GM23338 (cell line): ENCODE measurements at regions not wholly inside any gene's neighbourhood (a gene's known extent, or its start where the extent isn't known, plus 50 kb on each side); places are given as distances from the start of the nearest gene placed in this dataset.

ENCODE experiments used
- ATAC-seq: fragments of 200-7000 bp; cut with Tn5 transposase; 3 replicates; pipeline ENCODE4 v1.9.1; 2020
- DNase-seq: peaks from one replicate; pipeline ENCODE4 v3.0.0-alpha.2; 2015; ENCODE audit warnings: low spot score
- H2AFZ ChIP-seq: fragments of 200-600 bp; sonication (generic); 2 replicates; pipeline ENCODE4 v1.8.0; 2016; ENCODE audit warnings: antibody characterized with exemption, mild to moderate bottlenecking, moderate library complexity
- H3F3A ChIP-seq: fragments of 200-600 bp; sonication (generic); replicated peaks from 2 replicates; pipeline ENCODE4 v1.8.0; 2017; ENCODE audit warnings: antibody characterized with exemption, mixed run types, low read depth
- H3K27ac ChIP-seq: fragments of 200-600 bp; sonication (generic); 2 replicates; pipeline ENCODE4 v1.6.1; 2016; ENCODE audit warnings: low read depth
- H3K27me3 ChIP-seq: fragments of 200-600 bp; sonication (generic); 2 replicates; pipeline ENCODE4 v1.8.0; 2016; ENCODE audit warnings: mild to moderate bottlenecking, mixed run types, moderate library complexity; ENCODE audit not compliant: insufficient read depth
- H3K36me3 ChIP-seq: fragments of 200-600 bp; sonication (generic); 2 replicates; pipeline ENCODE4 v1.8.0; 2016; ENCODE audit warnings: mild to moderate bottlenecking; ENCODE audit not compliant: insufficient read depth
- H3K4me1 ChIP-seq: fragments of 200-600 bp; sonication (generic); 2 replicates; pipeline ENCODE4 v1.8.0; 2016; ENCODE audit warnings: mild to moderate bottlenecking, moderate library complexity; ENCODE audit not compliant: insufficient read depth
- H3K4me2 ChIP-seq: fragments of 200-600 bp; sonication (generic); 2 replicates; pipeline ENCODE4 v1.7.1; 2017; ENCODE audit warnings: mixed run types
- H3K4me3 ChIP-seq: fragments of 200-600 bp; sonication (generic); 2 replicates; pipeline ENCODE4 v1.6.1; 2016; ENCODE audit warnings: mixed run types
- H3K79me2 ChIP-seq: fragments of 200-600 bp; sonication (generic); replicated peaks from 2 replicates; pipeline ENCODE4 v1.8.0; 2017; ENCODE audit warnings: mild to moderate bottlenecking; ENCODE audit not compliant: insufficient read depth
- H3K9me2 ChIP-seq: fragments of 200-600 bp; sonication (generic); 2 replicates; pipeline ENCODE4 v1.8.0; 2017; ENCODE audit not compliant: insufficient read depth
- H4K20me1 ChIP-seq: fragments of 200-600 bp; sonication (generic); replicated peaks from 2 replicates; pipeline ENCODE4 v1.8.0; 2017; ENCODE audit warnings: mild to moderate bottlenecking; ENCODE audit not compliant: insufficient read depth
- H3K27ac Mint-ChIP-seq: 2 replicates; pipeline ENCODE4 v1.8.0; 2020; ENCODE audit warnings: inconsistent platforms, mild to moderate bottlenecking, moderate library complexity, mixed read lengths
- H3K27me3 Mint-ChIP-seq: 3 replicates; pipeline ENCODE4 v1.8.0; 2022; ENCODE audit warnings: low read depth, mild to moderate bottlenecking, moderate library complexity, mixed read lengths, inconsistent platforms; ENCODE audit not compliant: insufficient read depth, poor library complexity
- H3K36me3 Mint-ChIP-seq: 3 replicates; pipeline ENCODE4 v1.8.0; 2021; ENCODE audit warnings: low read depth, mild to moderate bottlenecking, inconsistent platforms, moderate library complexity, mixed read lengths
- H3K4me1 Mint-ChIP-seq: 3 replicates; pipeline ENCODE4 v1.8.0; 2020; ENCODE audit warnings: mild to moderate bottlenecking, inconsistent platforms, mixed read lengths
- H3K4me3 Mint-ChIP-seq: 3 replicates; pipeline ENCODE4 v1.8.0; 2021; ENCODE audit warnings: moderate library complexity, mild to moderate bottlenecking, inconsistent platforms, mixed read lengths
- H3K9me3 Mint-ChIP-seq: 3 replicates; pipeline ENCODE4 v1.8.0; 2020; ENCODE audit warnings: moderate library complexity, mild to moderate bottlenecking, inconsistent platforms, mixed read lengths
- CREB1 ChIP-seq: fragments of 250-450 bp; sonication (Bioruptor Pico); IDR thresholded peaks from 2 replicates; pipeline ENCODE4 v1.5.0; 2020; ENCODE audit warnings: low read depth, mild to moderate bottlenecking, moderate library complexity
- EZH2 ChIP-seq: fragments of 200-600 bp; sonication (generic); IDR thresholded peaks from one replicate; pipeline ENCODE4 v1.8.0; 2017; ENCODE audit warnings: antibody characterized with exemption, mild to moderate bottlenecking, low read depth; ENCODE audit not compliant: unreplicated experiment
- EZH2phosphoT487 ChIP-seq: fragments of 200-600 bp; sonication (generic); IDR thresholded peaks from one replicate; pipeline ENCODE4 v1.8.1; 2018; ENCODE audit warnings: antibody characterized with exemption; ENCODE audit not compliant: unreplicated experiment
- JUNB ChIP-seq: IDR thresholded peaks from one replicate; pipeline ENCODE4 v1.6.1; 2016; ENCODE audit warnings: antibody characterized with exemption; ENCODE audit not compliant: unreplicated experiment
- NANOG ChIP-seq: IDR thresholded peaks from 2 replicates; pipeline ENCODE4 v1.6.1; 2016; ENCODE audit warnings: antibody characterized with exemption, borderline replicate concordance
- POLR2AphosphoS5 ChIP-seq: IDR thresholded peaks from 2 replicates; pipeline ENCODE4 v1.6.1; 2016; ENCODE audit warnings: antibody characterized with exemption, low read depth
- STAT1 ChIP-seq: IDR thresholded peaks from one replicate; pipeline ENCODE4 v1.6.1; 2016; ENCODE audit warnings: antibody characterized with exemption; ENCODE audit not compliant: unreplicated experiment
- ZNF114 ChIP-seq: fragments of 250-450 bp; sonication (Bioruptor Pico); IDR thresholded peaks from 2 replicates; pipeline ENCODE4 v1.5.0; 2020; ENCODE audit warnings: mild to moderate bottlenecking, moderate library complexity
- ZNF331 ChIP-seq: fragments of 250-450 bp; sonication (Bioruptor Pico); IDR thresholded peaks from 2 replicates; pipeline ENCODE4 v1.5.0; 2020; ENCODE audit warnings: low read depth, mild to moderate bottlenecking, moderate library complexity
- TF ChIP-seq, protein P1 (sequence below): fragments of 250-450 bp; sonication (Bioruptor Pico); IDR thresholded peaks from 2 replicates; pipeline ENCODE4 v1.5.0; 2020; ENCODE audit warnings: mild to moderate bottlenecking, moderate library complexity
- TF ChIP-seq, protein P2 (sequence below): IDR thresholded peaks from 2 replicates; pipeline ENCODE4 v1.6.1; 2016; ENCODE audit warnings: antibody characterized with exemption
- TF ChIP-seq, protein P3 (sequence below), 2 experiments: fragments of 200-600 bp in 1 of 2; sonication (generic) in 1 of 2; conservative IDR thresholded peaks; 2 replicates each; pipeline versions ENCODE4 v1.5.1 to v1.6.1; 2016 to 2017; ENCODE audit warnings: antibody characterized with exemption in 2 of 2, low read depth in 2 of 2, mild to moderate bottlenecking in 2 of 2, moderate library complexity in 1 of 2
- TF ChIP-seq, protein P4 (sequence below): IDR thresholded peaks from one replicate; pipeline ENCODE4 v1.6.1; 2018; ENCODE audit warnings: antibody characterized with exemption; ENCODE audit not compliant: unreplicated experiment

DNA sequence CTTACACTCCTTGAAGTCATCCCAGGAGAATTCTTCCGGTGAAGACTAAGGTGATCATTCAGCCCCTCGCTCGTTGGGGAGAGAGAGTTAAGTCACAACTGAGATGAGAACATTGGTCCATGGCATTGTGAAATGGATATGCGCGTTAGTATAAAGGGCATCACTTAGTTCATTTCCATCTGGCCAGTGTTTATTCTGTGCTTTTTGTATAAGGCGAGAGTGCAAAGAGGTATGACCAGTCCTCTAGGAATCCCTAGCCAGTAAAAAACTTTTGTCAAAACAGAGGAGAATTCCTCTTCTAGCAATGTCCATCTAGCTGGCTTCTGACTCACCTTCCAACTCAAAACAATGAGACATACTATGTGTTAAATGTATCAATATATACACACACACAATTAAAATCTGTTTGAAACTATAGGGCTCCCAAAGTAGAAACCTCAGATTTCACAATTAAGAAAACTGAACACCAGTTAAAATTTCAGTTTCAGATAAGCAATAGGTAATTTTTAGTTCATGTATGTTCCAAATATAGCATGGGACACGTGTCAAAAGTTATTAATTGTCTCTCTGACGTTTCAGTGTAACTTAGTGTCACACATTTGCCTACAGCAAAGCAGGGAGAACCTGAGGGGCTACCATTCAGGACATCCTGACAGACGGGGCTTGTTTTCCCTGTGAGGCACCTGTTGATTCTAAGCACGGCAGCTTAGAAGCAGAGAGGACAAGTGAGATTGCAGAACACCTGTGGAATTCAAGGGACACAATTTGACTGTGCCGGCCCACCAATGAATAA lies 158.9 kb downstream of the KLF6 start:
- Histone ChIP-seq H3K4me3 (no peak overlapping the region), H3K36me3 (no peaks in the 10 kb centered on the region), H3F3A (no peaks in the 10 kb centered on the region), H4K20me1 (no peaks in the 10 kb centered on the region), H2AFZ (no peak overlapping the region), H3K4me1 (peaks cover 26% of the 10 kb centered on the region; the same call in 1 of the 2 replicates), H3K27ac (no peak overlapping the region), H3K4me2 (no peak overlapping the region), H3K79me2 (no peaks in the 10 kb centered on the region), H3K9me2 (peaks cover 21% of the 10 kb centered on the region), H3K27me3 (no peaks in the 10 kb centered on the region)
- H3K27ac Mint-ChIP-seq = no peak overlapping the region
- DNase-seq (no peak), ATAC-seq (no peak)
- TF ChIP-seq ZNF331 = no peak
- no peak for TF ChIP-seq NANOG
- no peak for TF ChIP-seq ZNF114 (CRISPR knock-in tag)
- TF ChIP-seq, protein P1, sequence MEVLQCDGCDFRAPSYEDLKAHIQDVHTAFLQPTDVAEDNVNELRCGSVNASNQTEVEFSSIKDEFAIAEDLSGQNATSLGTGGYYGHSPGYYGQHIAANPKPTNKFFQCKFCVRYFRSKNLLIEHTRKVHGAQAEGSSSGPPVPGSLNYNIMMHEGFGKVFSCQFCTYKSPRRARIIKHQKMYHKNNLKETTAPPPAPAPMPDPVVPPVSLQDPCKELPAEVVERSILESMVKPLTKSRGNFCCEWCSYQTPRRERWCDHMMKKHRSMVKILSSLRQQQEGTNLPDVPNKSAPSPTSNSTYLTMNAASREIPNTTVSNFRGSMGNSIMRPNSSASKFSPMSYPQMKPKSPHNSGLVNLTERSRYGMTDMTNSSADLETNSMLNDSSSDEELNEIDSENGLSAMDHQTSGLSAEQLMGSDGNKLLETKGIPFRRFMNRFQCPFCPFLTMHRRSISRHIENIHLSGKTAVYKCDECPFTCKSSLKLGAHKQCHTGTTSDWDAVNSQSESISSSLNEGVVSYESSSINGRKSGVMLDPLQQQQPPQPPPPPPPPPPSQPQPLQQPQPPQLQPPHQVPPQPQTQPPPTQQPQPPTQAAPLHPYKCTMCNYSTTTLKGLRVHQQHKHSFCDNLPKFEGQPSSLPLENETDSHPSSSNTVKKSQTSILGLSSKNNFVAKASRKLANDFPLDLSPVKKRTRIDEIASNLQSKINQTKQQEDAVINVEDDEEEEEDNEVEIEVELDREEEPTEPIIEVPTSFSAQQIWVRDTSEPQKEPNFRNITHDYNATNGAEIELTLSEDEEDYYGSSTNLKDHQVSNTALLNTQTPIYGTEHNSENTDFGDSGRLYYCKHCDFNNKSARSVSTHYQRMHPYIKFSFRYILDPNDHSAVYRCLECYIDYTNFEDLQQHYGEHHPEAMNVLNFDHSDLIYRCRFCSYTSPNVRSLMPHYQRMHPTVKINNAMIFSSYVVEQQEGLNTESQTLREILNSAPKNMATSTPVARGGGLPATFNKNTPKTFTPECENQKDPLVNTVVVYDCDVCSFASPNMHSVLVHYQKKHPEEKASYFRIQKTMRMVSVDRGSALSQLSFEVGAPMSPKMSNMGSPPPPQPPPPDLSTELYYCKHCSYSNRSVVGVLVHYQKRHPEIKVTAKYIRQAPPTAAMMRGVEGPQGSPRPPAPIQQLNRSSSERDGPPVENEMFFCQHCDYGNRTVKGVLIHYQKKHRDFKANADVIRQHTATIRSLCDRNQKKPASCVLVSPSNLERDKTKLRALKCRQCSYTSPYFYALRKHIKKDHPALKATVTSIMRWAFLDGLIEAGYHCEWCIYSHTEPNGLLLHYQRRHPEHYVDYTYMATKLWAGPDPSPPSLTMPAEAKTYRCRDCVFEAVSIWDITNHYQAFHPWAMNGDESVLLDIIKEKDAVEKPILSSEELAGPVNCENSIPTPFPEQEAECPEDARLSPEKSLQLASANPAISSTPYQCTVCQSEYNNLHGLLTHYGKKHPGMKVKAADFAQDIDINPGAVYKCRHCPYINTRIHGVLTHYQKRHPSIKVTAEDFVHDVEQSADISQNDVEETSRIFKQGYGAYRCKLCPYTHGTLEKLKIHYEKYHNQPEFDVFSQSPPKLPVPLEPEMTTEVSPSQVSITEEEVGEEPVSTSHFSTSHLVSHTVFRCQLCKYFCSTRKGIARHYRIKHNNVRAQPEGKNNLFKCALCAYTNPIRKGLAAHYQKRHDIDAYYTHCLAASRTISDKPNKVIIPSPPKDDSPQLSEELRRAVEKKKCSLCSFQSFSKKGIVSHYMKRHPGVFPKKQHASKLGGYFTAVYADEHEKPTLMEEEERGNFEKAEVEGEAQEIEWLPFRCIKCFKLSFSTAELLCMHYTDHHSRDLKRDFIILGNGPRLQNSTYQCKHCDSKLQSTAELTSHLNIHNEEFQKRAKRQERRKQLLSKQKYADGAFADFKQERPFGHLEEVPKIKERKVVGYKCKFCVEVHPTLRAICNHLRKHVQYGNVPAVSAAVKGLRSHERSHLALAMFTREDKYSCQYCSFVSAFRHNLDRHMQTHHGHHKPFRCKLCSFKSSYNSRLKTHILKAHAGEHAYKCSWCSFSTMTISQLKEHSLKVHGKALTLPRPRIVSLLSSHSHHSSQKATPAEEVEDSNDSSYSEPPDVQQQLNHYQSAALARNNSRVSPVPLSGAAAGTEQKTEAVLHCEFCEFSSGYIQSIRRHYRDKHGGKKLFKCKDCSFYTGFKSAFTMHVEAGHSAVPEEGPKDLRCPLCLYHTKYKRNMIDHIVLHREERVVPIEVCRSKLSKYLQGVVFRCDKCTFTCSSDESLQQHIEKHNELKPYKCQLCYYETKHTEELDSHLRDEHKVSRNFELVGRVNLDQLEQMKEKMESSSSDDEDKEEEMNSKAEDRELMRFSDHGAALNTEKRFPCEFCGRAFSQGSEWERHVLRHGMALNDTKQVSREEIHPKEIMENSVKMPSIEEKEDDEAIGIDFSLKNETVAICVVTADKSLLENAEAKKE = no peak
- TF ChIP-seq EZH2phosphoT487 = no peak
- TF ChIP-seq, protein P2, sequence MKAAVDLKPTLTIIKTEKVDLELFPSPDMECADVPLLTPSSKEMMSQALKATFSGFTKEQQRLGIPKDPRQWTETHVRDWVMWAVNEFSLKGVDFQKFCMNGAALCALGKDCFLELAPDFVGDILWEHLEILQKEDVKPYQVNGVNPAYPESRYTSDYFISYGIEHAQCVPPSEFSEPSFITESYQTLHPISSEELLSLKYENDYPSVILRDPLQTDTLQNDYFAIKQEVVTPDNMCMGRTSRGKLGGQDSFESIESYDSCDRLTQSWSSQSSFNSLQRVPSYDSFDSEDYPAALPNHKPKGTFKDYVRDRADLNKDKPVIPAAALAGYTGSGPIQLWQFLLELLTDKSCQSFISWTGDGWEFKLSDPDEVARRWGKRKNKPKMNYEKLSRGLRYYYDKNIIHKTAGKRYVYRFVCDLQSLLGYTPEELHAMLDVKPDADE = no peak
- TF ChIP-seq, protein P3, sequence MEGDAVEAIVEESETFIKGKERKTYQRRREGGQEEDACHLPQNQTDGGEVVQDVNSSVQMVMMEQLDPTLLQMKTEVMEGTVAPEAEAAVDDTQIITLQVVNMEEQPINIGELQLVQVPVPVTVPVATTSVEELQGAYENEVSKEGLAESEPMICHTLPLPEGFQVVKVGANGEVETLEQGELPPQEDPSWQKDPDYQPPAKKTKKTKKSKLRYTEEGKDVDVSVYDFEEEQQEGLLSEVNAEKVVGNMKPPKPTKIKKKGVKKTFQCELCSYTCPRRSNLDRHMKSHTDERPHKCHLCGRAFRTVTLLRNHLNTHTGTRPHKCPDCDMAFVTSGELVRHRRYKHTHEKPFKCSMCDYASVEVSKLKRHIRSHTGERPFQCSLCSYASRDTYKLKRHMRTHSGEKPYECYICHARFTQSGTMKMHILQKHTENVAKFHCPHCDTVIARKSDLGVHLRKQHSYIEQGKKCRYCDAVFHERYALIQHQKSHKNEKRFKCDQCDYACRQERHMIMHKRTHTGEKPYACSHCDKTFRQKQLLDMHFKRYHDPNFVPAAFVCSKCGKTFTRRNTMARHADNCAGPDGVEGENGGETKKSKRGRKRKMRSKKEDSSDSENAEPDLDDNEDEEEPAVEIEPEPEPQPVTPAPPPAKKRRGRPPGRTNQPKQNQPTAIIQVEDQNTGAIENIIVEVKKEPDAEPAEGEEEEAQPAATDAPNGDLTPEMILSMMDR (conservative IDR thresholded peaks at IDR 0.05; ENCODE audit: low read depth in 2 of 2) = no peak
- no peak for TF ChIP-seq POLR2AphosphoS5
- TF ChIP-seq JUNB = no peak
- TF ChIP-seq STAT1 = no peak
- no peak for TF ChIP-seq EZH2
- TF ChIP-seq CREB1 (CRISPR knock-in tag) = no peak
- TF ChIP-seq, protein P4, sequence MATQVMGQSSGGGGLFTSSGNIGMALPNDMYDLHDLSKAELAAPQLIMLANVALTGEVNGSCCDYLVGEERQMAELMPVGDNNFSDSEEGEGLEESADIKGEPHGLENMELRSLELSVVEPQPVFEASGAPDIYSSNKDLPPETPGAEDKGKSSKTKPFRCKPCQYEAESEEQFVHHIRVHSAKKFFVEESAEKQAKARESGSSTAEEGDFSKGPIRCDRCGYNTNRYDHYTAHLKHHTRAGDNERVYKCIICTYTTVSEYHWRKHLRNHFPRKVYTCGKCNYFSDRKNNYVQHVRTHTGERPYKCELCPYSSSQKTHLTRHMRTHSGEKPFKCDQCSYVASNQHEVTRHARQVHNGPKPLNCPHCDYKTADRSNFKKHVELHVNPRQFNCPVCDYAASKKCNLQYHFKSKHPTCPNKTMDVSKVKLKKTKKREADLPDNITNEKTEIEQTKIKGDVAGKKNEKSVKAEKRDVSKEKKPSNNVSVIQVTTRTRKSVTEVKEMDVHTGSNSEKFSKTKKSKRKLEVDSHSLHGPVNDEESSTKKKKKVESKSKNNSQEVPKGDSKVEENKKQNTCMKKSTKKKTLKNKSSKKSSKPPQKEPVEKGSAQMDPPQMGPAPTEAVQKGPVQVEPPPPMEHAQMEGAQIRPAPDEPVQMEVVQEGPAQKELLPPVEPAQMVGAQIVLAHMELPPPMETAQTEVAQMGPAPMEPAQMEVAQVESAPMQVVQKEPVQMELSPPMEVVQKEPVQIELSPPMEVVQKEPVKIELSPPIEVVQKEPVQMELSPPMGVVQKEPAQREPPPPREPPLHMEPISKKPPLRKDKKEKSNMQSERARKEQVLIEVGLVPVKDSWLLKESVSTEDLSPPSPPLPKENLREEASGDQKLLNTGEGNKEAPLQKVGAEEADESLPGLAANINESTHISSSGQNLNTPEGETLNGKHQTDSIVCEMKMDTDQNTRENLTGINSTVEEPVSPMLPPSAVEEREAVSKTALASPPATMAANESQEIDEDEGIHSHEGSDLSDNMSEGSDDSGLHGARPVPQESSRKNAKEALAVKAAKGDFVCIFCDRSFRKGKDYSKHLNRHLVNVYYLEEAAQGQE = no peak
- H3K36me3 Mint-ChIP-seq = peaks cover 15% of the 10 kb centered on the region; the same call in 2 of the 3 replicates
- H3K27me3 Mint-ChIP-seq = peaks cover 6% of the 10 kb centered on the region
- peaks cover 34% of the 10 kb centered on the region for H3K4me1 Mint-ChIP-seq
- H3K4me3 Mint-ChIP-seq = no peak overlapping the region
- peaks cover 23% of the 10 kb centered on the region for H3K9me3 Mint-ChIP-seq
